ENCODE measurements at regions not wholly inside any gene's neighbourhood (a gene's known extent, or its start where the extent isn't known, plus 50 kb on each side); places are given as distances from the start of the nearest gene placed in this dataset.

DNA sequence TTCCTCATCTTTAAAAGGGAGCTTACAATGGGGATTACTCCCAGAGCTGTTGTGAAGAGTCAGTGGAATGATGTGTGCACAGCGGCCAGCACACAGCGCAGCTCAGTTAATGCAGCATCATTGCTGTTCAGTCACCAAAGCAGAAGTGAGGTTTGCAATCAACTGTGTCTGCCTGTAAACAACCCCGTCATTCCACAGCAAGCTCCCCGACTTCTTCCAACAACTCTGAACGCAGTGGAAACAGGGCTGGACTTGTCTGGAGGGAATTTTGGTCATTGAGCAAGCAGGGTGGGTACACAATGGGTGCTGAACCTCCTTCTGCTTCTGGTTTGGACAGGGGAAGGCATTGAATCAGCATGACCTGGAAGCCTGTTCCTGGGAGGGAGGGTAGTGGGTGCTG lies 347.4 kb downstream of the PTPRU start:
- no peak for TF ChIP-seq POU6F1 (CRISPR knock-in tag; IDR thresholded peaks at IDR 0.05; ENCODE audit: borderline replicate concordance, low read depth)
- no peak for TF ChIP-seq ZNF565 (CRISPR knock-in tag; conservative IDR thresholded peaks at IDR 0.05; ENCODE audit: low read depth)
- TF ChIP-seq, protein P1, sequence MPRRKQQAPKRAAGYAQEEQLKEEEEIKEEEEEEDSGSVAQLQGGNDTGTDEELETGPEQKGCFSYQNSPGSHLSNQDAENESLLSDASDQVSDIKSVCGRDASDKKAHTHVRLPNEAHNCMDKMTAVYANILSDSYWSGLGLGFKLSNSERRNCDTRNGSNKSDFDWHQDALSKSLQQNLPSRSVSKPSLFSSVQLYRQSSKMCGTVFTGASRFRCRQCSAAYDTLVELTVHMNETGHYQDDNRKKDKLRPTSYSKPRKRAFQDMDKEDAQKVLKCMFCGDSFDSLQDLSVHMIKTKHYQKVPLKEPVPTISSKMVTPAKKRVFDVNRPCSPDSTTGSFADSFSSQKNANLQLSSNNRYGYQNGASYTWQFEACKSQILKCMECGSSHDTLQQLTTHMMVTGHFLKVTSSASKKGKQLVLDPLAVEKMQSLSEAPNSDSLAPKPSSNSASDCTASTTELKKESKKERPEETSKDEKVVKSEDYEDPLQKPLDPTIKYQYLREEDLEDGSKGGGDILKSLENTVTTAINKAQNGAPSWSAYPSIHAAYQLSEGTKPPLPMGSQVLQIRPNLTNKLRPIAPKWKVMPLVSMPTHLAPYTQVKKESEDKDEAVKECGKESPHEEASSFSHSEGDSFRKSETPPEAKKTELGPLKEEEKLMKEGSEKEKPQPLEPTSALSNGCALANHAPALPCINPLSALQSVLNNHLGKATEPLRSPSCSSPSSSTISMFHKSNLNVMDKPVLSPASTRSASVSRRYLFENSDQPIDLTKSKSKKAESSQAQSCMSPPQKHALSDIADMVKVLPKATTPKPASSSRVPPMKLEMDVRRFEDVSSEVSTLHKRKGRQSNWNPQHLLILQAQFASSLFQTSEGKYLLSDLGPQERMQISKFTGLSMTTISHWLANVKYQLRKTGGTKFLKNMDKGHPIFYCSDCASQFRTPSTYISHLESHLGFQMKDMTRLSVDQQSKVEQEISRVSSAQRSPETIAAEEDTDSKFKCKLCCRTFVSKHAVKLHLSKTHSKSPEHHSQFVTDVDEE (CRISPR knock-in tag; IDR thresholded peaks at IDR 0.05), result no peak
- TF ChIP-seq ESRRG (CRISPR knock-in tag; IDR thresholded peaks at IDR 0.05), result no peak
- TF ChIP-seq PATZ1 (CRISPR knock-in tag; IDR thresholded peaks at IDR 0.05; ENCODE audit: borderline replicate concordance), result no peak
- TF ChIP-seq ZFP30 (CRISPR knock-in tag; IDR thresholded peaks at IDR 0.05), result no peak
- TF ChIP-seq BACH2 (CRISPR knock-in tag; IDR thresholded peaks at IDR 0.05; ENCODE audit: borderline replicate concordance), result no peak
- TF ChIP-seq ZC3H10 (CRISPR knock-in tag; IDR thresholded peaks at IDR 0.05), result no peak
- no peak for TF ChIP-seq ARNTL (CRISPR knock-in tag; IDR thresholded peaks at IDR 0.05; ENCODE audit: borderline replicate concordance, low read depth)
- no peak for TF ChIP-seq TOX (CRISPR knock-in tag; IDR thresholded peaks at IDR 0.05; ENCODE audit: borderline replicate concordance)
- TF ChIP-seq CSDC2 (CRISPR knock-in tag; IDR thresholded peaks at IDR 0.05), result no peak
- no peak for TF ChIP-seq GLIS3 (CRISPR knock-in tag; IDR thresholded peaks at IDR 0.05)
- ATAC-seq, result no peak

- no peak for TF ChIP-seq ZC3H10 (CRISPR knock-in tag; IDR thresholded peaks at IDR 0.05)
- no peak for TF ChIP-seq SNAI2 (CRISPR knock-in tag; IDR thresholded peaks at IDR 0.05)
- no peak for TF ChIP-seq ISL1 (CRISPR knock-in tag; IDR thresholded peaks at IDR 0.05)
- TF ChIP-seq ZFP3 (CRISPR knock-in tag; IDR thresholded peaks at IDR 0.05), result no peak
- TF ChIP-seq TOX (CRISPR knock-in tag; IDR thresholded peaks at IDR 0.05; ENCODE audit: borderline replicate concordance), result no peak
- no peak for TF ChIP-seq ZFP30 (CRISPR knock-in tag; IDR thresholded peaks at IDR 0.05)
- no peak for ATAC-seq
These were observed 344.9 kb downstream of the PTPRU start for GRCh38 chr1:29581256-29581655.

DNA sequence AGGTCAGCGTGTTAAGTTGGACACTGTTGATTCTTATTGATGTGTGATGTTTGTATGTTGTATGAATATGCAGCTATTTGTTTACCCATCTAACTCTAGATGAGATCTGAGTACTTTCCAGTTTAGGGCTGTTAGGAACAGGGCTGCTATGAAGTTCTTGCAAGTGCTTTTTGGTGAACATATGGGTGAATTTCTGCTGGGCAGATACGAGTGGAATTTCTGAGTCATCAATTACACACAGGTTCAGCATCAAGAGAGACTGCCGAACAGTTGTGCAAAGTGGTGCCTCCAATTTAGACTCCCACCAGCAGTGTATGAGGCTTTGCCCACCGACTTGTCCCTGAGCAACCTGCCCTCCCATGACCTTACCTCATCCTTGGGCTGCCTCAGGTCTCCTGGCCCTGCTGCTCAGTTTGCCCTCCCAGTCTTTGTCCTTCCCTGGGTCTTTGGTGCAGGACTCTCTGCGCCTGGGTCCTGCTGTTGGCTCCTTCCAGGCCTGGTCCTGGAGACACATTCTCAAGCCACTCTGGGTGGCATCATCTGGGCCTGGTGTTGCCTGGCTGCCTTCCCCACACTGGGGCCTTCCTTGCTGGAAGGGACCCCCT lies 343.6 kb downstream of the PTPRU start:
- TF ChIP-seq OSR1 (CRISPR knock-in tag; IDR thresholded peaks at IDR 0.05), result no peak
- no peak for TF ChIP-seq TCF4 (CRISPR knock-in tag; IDR thresholded peaks at IDR 0.05; ENCODE audit: borderline replicate concordance)
- no peak for TF ChIP-seq RARB (CRISPR knock-in tag; IDR thresholded peaks at IDR 0.05)
- no peak for TF ChIP-seq ZNF565 (CRISPR knock-in tag; conservative IDR thresholded peaks at IDR 0.05; ENCODE audit: low read depth)
- TF ChIP-seq, protein P2, sequence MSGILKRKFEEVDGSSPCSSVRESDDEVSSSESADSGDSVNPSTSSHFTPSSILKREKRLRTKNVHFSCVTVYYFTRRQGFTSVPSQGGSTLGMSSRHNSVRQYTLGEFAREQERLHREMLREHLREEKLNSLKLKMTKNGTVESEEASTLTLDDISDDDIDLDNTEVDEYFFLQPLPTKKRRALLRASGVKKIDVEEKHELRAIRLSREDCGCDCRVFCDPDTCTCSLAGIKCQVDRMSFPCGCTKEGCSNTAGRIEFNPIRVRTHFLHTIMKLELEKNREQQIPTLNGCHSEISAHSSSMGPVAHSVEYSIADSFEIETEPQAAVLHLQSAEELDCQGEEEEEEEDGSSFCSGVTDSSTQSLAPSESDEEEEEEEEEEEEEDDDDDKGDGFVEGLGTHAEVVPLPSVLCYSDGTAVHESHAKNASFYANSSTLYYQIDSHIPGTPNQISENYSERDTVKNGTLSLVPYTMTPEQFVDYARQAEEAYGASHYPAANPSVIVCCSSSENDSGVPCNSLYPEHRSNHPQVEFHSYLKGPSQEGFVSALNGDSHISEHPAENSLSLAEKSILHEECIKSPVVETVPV (CRISPR knock-in tag; IDR thresholded peaks at IDR 0.05), result no peak
- no peak for ATAC-seq

- ATAC-seq, result no peak
- TF ChIP-seq ZNF565 (CRISPR knock-in tag; conservative IDR thresholded peaks at IDR 0.05; ENCODE audit: low read depth) (no peak), GLIS3 (CRISPR knock-in tag; IDR thresholded peaks at IDR 0.05) (no peak), OSR1 (CRISPR knock-in tag; IDR thresholded peaks at IDR 0.05) (no peak), ESRRG (CRISPR knock-in tag; IDR thresholded peaks at IDR 0.05) (no peak), CREB5 (CRISPR knock-in tag; IDR thresholded peaks at IDR 0.05; ENCODE audit: low read depth) (no peak), ZC3H10 (CRISPR knock-in tag; IDR thresholded peaks at IDR 0.05) (no peak), ARNTL (CRISPR knock-in tag; IDR thresholded peaks at IDR 0.05; ENCODE audit: borderline replicate concordance, low read depth) (no peak), PATZ1 (CRISPR knock-in tag; IDR thresholded peaks at IDR 0.05; ENCODE audit: borderline replicate concordance) (no peak), ZNF8 (CRISPR knock-in tag; IDR thresholded peaks at IDR 0.05) (no peak), ZFP30 (CRISPR knock-in tag; IDR thresholded peaks at IDR 0.05) (no peak)
- TF ChIP-seq, protein P1 (CRISPR knock-in tag; IDR thresholded peaks at IDR 0.05), result no peak
These were observed 341.2 kb downstream of the PTPRU start for GRCh38 chr1:29577512-29577911.
